Epithelial cell of proximal tubule (primary cell): ENCODE measurements at regions not wholly inside any gene's neighbourhood (a gene's known extent, or its start where the extent isn't known, plus 50 kb on each side); places are given as distances from the start of the nearest gene placed in this dataset.
"Not testable (repeated sequence)": the region's sequence is repeated elsewhere in the genome, so short reads cannot be mapped to it uniquely, and the experiment has no call there.

Experiments used
- DNase-seq: peaks from one replicate; pipeline ENCODE4 v3.0.0-alpha.2; 2011; ENCODE audit warnings: low read depth
- H3K4me3 ChIP-seq: 2 replicates; pipeline ENCODE4 v1.5.1; 2011; ENCODE audit warnings: low read depth, mild to moderate bottlenecking, low read length
- CTCF ChIP-seq: conservative IDR thresholded peaks from 2 replicates; pipeline ENCODE4 v1.5.1; 2012; ENCODE audit warnings: low read depth, mild to moderate bottlenecking, low read length

GRCh38 chr7:121503039-121503438 is 106.9 kb upstream of the FAM3C start:
- no peak overlapping the region for H3K4me3 ChIP-seq
- no peak for TF ChIP-seq CTCF
- no peak for DNase-seq

- TF ChIP-seq CTCF, result no peak
- no peak overlapping the region for H3K4me3 ChIP-seq
- DNase-seq, result no peak
Observed at GRCh38 chr7:121501566-121501965, 105.5 kb upstream of the FAM3C start.

- no peak overlapping the region for H3K4me3 ChIP-seq
- no peak for DNase-seq
- no peak for TF ChIP-seq CTCF
Observed at GRCh38 chr7:121500360-121501058, 104.4 kb upstream of the FAM3C start.

- no peak for DNase-seq
Observed at GRCh38 chr7:121499624-121500023, 103.5 kb upstream of the FAM3C start.

GRCh38 chr7:121498816-121499215 is 102.7 kb upstream of the FAM3C start:
- DNase-seq, result no peak
- no peak overlapping the region for H3K4me3 ChIP-seq
- TF ChIP-seq CTCF, result no peak

More at GRCh38 chr7:121499624-121500023, 103.5 kb upstream of the FAM3C start:
- no peak overlapping the region for H3K4me3 ChIP-seq
- no peak for TF ChIP-seq CTCF

GRCh38 chr7:121497545-121497944 is 101.4 kb upstream of the FAM3C start:
- not testable (repeated sequence) for H3K4me3 ChIP-seq, DNase-seq

GRCh38 chr7:121494516-121494915 is 98.4 kb upstream of the FAM3C start:
- no peak for TF ChIP-seq CTCF
- H3K4me3 ChIP-seq, result no peak overlapping the region
- no peak for DNase-seq

- H3K4me3 ChIP-seq, result no peak overlapping the region
- DNase-seq, result no peak
- TF ChIP-seq CTCF, result no peak
Observed at GRCh38 chr7:121493553-121493952, 97.4 kb upstream of the FAM3C start.
